HepG2 (cell line): ENCODE measurements at regions not wholly inside any gene's neighbourhood (a gene's known extent, or its start where the extent isn't known, plus 50 kb on each side); places are given as distances from the start of the nearest gene placed in this dataset.

Experiments used
- ATAC-seq: fragments of 200-7000 bp; cut with Tn5 transposase; 3 replicates; pipeline ENCODE4 v1.9.1; 2020; ENCODE audit warnings: mild to moderate bottlenecking, moderate library complexity
- BruUV-seq: library from RNA; stranded (reverse); fragments of 400-500 nt; replicated peaks from 2 replicates; lab custom pipeline; 2021; lab: Mats Ljungman, UMichigan
- CTCF ChIA-PET: fragments of 300-600 bp; formaldehyde crosslinking; extraction: SDS; loops from one replicate; lab custom pipeline; 2021; ENCODE audit warnings: low total read pairs, inconsistent platforms, low intra/inter-chr PET ratio; lab: Yijun Ruan, JAX
- POLR2A ChIA-PET: fragments of 350-600 bp; sonication (Branson Sonifier 250); formaldehyde crosslinking; loops from one replicate; lab custom pipeline; 2020; ENCODE audit warnings: antibody characterized with exemption, inconsistent platforms; lab: Yijun Ruan, JAX
- DNase-seq: peaks from one replicate; pipeline ENCODE4 v3.0.0-alpha.2; 2015; ENCODE audit warnings: low spot score
- FAIRE-seq: peaks from 3 replicates; lab custom pipeline; 2011; peaks lifted over from hg19 to GRCh38; lab: Jason Lieb, UNC
- H2AFZ ChIP-seq: one replicate; pipeline ENCODE4 v1.6.1; 2011; ENCODE audit warnings: low read length, inconsistent platforms
- H3K27ac ChIP-seq: fragments of 300-600 bp; 3 replicates; pipeline ENCODE4 v1.8.0; 2011; ENCODE audit warnings: mixed run types, mild to moderate bottlenecking, mixed read lengths, low read length, inconsistent platforms; ENCODE audit not compliant: insufficient read depth; ENCODE audit errors: extremely low read length
- H3K27me3 ChIP-seq, 2 experiments: fragments of 200-600 bp in 1 of 2; 2 replicates in 1 of 2; 3 replicates in 1 of 2; pipeline versions ENCODE4 v1.6.0 to v1.8.0; 2011; ENCODE audit warnings: low read length in 2 of 2, mild to moderate bottlenecking in 2 of 2, moderate library complexity in 2 of 2, inconsistent platforms in 1 of 2; ENCODE audit not compliant: insufficient read depth in 2 of 2, control insufficient read depth in 1 of 2
- H3K36me3 ChIP-seq, 2 experiments: fragments of 200-600 bp in 1 of 2; replicated peaks in 1 of 2; 2 replicates in 1 of 2; 3 replicates in 1 of 2; pipeline versions ENCODE4 v1.5.1 to v1.8.0; 2011; ENCODE audit warnings: low read length in 2 of 2, inconsistent platforms in 1 of 2; ENCODE audit not compliant: insufficient read depth in 2 of 2, control insufficient read depth in 1 of 2
- H3K4me1 ChIP-seq: 2 replicates; pipeline ENCODE4 v1.5.1; 2012; ENCODE audit warnings: low read length, inconsistent platforms; ENCODE audit not compliant: insufficient read depth
- H3K4me2 ChIP-seq: 2 replicates; pipeline ENCODE4 v1.6.0; 2011; ENCODE audit warnings: low read depth, low read length, inconsistent platforms
- H3K4me3 ChIP-seq, 3 experiments: fragments of 200-600 bp in 1 of 3; sonication (generic), shearing (Covaris generic) in 1 of 3; replicated peaks in 1 of 3; 2 replicates each; pipeline ENCODE4 v1.5.1; 2011 to 2016; ENCODE audit warnings: low read length in 3 of 3, inconsistent platforms in 2 of 3, low read depth in 2 of 3, mild to moderate bottlenecking in 2 of 3, control low read depth in 1 of 3, mixed read lengths in 1 of 3; ENCODE audit not compliant: insufficient read depth in 1 of 3
- H3K79me2 ChIP-seq: one replicate; pipeline ENCODE4 v1.6.1; 2011; ENCODE audit warnings: low read length, inconsistent platforms; ENCODE audit not compliant: insufficient read depth
- H3K9ac ChIP-seq: 2 replicates; pipeline ENCODE4 v1.6.0; 2011; ENCODE audit warnings: mild to moderate bottlenecking, low read depth, low read length, inconsistent platforms; ENCODE audit not compliant: insufficient read depth
- H3K9me3 ChIP-seq: 2 replicates; pipeline ENCODE4 v1.5.1; 2012; ENCODE audit warnings: mild to moderate bottlenecking, low read length
- H4K20me1 ChIP-seq: 2 replicates; pipeline ENCODE4 v1.6.0; 2011; ENCODE audit warnings: inconsistent platforms, mild to moderate bottlenecking, low read length, moderate library complexity; ENCODE audit not compliant: insufficient read depth
- JUND ChIP-seq: sonication (generic); formaldehyde crosslinking; IDR thresholded peaks from 2 replicates; pipeline ENCODE4 v1.8.0; 2022; ENCODE audit warnings: mild to moderate bottlenecking, missing genetic modification reagents
- NFKBIZ ChIP-seq: IDR thresholded peaks from 2 replicates; pipeline ENCODE4 v1.6.1; 2018; ENCODE audit warnings: missing genetic modification reagents, missing compliant biosample characterization
- RAD51 ChIP-seq: fragments of 450-650 bp; IDR thresholded peaks from 2 replicates; pipeline ENCODE4 v1.6.1; 2016; ENCODE audit warnings: borderline replicate concordance
- ZNF225 ChIP-seq: sonication (generic); formaldehyde crosslinking; IDR thresholded peaks from 2 replicates; pipeline ENCODE4 v1.4.0; 2020; ENCODE audit warnings: mild to moderate bottlenecking, missing genetic modification reagents
- ZNF260 ChIP-seq: sonication (generic); formaldehyde crosslinking; IDR thresholded peaks from 2 replicates; pipeline ENCODE4 v1.4.0; 2020; ENCODE audit warnings: missing genetic modification reagents, low read depth, mild to moderate bottlenecking, borderline replicate concordance
- ZNF605 ChIP-seq: sonication (generic); formaldehyde crosslinking; IDR thresholded peaks from 2 replicates; pipeline ENCODE4 v1.8.0; 2022; ENCODE audit warnings: mild to moderate bottlenecking, missing genetic modification reagents
- ZNF607 ChIP-seq: sonication (generic); formaldehyde crosslinking; IDR thresholded peaks from 2 replicates; pipeline ENCODE4 v1.5.1; 2020; ENCODE audit warnings: missing genetic modification reagents, mild to moderate bottlenecking, borderline replicate concordance
- WGBS: methylation state at CpG from one replicate; pipeline ENCODE4 v1.1.6; 2017; ENCODE audit warnings: low lambda C conversion rate; 5-methylcytosine and 5-hydroxymethylcytosine counted together
- in situ Hi-C: cut with HindIII; loops from 2 replicates; pipeline ENCODE4 v1.10.0; 2017; ENCODE audit warnings: low pct_unique_long_range_greater_than_20kb; ENCODE audit not compliant: extremely low pct_ligation_motif_present
- intact Hi-C: fragments of 100-400 bp; cut with micrococcal nuclease; formaldehyde crosslinking; loops from one replicate; pipeline ENCODE4 v1.10.0; 2022; ENCODE audit not compliant: unreplicated experiment

DNA sequence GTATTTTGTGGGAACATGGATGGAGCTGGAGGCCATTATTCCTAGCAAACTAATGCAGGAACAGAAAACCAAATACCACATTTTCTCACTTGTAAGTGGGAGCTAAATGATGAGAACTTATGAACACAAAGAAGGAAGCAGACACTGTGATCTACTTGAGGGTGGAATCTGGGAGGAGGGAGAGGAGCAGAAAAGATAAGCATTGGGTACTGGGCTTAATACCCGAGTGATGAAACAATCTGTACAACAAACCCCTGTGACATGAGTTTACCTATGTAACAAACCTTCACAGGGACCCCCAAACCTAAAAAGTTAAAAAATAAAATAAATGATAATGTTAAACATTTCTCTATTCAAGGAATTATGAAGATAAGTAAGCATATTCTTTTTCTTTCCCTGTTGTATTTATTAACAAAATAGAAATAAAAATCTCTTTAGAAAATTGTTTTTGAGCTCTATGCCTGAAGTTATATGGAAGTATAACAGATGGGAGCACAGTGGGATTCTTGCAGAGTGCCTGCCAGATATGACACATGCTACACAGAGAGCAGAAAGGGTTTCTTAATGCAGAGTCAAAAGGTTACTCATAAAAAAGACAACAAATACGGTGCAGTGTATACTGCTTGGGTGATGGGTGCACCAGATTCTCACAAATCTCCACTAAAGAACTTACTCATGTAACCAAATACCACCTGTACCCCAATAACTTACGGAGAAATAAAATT is 52.0 kb upstream of the SYNE2 start:
- Histone ChIP-seq H3K4me3 (no peak overlapping the region), H4K20me1 (no peaks in the 10 kb centered on the region), H3K36me3 (no peaks in the 10 kb centered on the region), H3K79me2 (no peaks in the 10 kb centered on the region), H3K4me1 (peaks cover 4% of the 10 kb centered on the region; the same call in 1 of the 2 replicates), H3K27me3 (no peaks in the 10 kb centered on the region), H3K4me2 (no peak overlapping the region), H3K9ac (no peak overlapping the region), H3K27ac (no peak overlapping the region), H3K9me3 (no peaks in the 10 kb centered on the region), H2AFZ (no peak overlapping the region)
- ChIA-PET POLR2A (no interaction called here), CTCF (interaction anchor here (2.9 kb wide), 1 partner anchor 494 kb away, joined by 15 read pairs; the partner anchor contains the start of gene ESR2)
- no TSS peak for BruUV-seq
- ATAC-seq (no peak), DNase-seq (no peak), FAIRE-seq (no peak)
- intact Hi-C loops (no loop called here), in situ Hi-C loops (no loop called here)
- TF ChIP-seq ZNF605 (CRISPR knock-in tag) (no peak), ZNF607 (CRISPR knock-in tag) (no peak), ZNF225 (CRISPR knock-in tag) (no peak), NFKBIZ (CRISPR knock-in tag) (no peak), ZNF260 (CRISPR knock-in tag) (no peak), RAD51 (no peak), JUND (CRISPR knock-in tag) (no peak)
- 33% methylated on average over 3 of the region's 3 CpGs for WGBS
